Left ventricle myocardium inferior (tissue), 1 donor: ENCODE measurements at regions not wholly inside any gene's neighbourhood (a gene's known extent, or its start where the extent isn't known, plus 50 kb on each side); places are given as distances from the start of the nearest gene placed in this dataset.

Experiments
- DNase-seq: peaks from one replicate; pipeline ENCODE4 v3.0.0-alpha.2; 2020
- H3K27ac ChIP-seq: fragments of 200-600 bp; replicated peaks from 2 replicates; pipeline ENCODE4 v1.8.0; 2021
- H3K27me3 ChIP-seq: fragments of 200-600 bp; 2 replicates; pipeline ENCODE4 v1.8.0; 2021; ENCODE audit warnings: low read depth
- H3K36me3 ChIP-seq: fragments of 200-600 bp; 2 replicates; pipeline ENCODE4 v1.8.0; 2021
- H3K4me1 ChIP-seq: fragments of 200-600 bp; 2 replicates; pipeline ENCODE4 v1.8.0; 2021
- H3K4me3 ChIP-seq: fragments of 200-600 bp; 2 replicates; pipeline ENCODE4 v1.8.0; 2021; ENCODE audit warnings: mild to moderate bottlenecking, moderate library complexity
- H3K9me3 ChIP-seq: fragments of 200-600 bp; replicated peaks from 2 replicates; pipeline ENCODE4 v1.8.0; 2021
- CTCF ChIP-seq: fragments of 200-600 bp; IDR thresholded peaks from 2 replicates; pipeline ENCODE4 v1.8.0; 2021; ENCODE audit warnings: antibody characterized with exemption, mild to moderate bottlenecking, borderline replicate concordance
- intact Hi-C: fragments of 100-400 bp; cut with micrococcal nuclease; formaldehyde crosslinking; loops from one replicate; pipeline ENCODE4 v1.11.0; 2022
- donor health status: DM: no; HTN: yes; CAD: no; lungs with severe emphysema.

GRCh38 chr2:234630801-234631261, 133.9 kb upstream of the ARL4C start:
- H3K4me1 ChIP-seq, result no peaks in the 10 kb centered on the region
- no peak overlapping the region for H3K4me3 ChIP-seq
- peaks cover 60% of the 10 kb centered on the region for H3K27me3 ChIP-seq
- no peak overlapping the region for H3K27ac ChIP-seq
- no peaks in the 10 kb centered on the region for H3K9me3 ChIP-seq
- TF ChIP-seq CTCF, result no peak
- DNase-seq, result no peak
- H3K36me3 ChIP-seq, result no peaks in the 10 kb centered on the region
- intact Hi-C loops, result no loop called here

- intact Hi-C loops, result no loop called here
- Histone ChIP-seq H3K27ac (no peak overlapping the region), H3K36me3 (no peaks in the 10 kb centered on the region), H3K9me3 (no peaks in the 10 kb centered on the region), H3K27me3 (peaks cover 65% of the 10 kb centered on the region), H3K4me3 (no peak overlapping the region), H3K4me1 (no peaks in the 10 kb centered on the region)
- TF ChIP-seq CTCF, result no peak
- DNase-seq, result no peak
Measured at GRCh38 chr2:234629596-234629995, 132.7 kb upstream of the ARL4C start.

DNA sequence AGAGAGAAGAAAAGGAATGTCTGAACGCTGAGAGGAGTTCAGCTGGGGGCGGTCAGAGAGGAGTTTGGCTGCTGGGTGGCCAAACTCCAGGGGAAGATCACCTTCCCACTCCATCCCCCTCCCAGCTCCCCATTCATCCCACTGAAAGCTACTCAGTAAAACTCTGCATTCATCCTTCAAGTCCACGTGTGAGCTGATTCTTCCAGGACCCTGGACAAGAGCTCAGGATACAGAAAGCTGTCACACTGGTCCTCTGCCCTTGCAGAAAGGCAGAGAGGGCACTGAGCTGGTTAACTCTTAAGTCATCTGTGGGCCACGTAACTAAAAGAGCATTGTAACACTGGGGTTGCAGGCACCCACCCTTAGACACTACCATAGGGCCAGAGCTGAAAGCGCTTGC, 132.1 kb upstream of the ARL4C start:
- no peak for DNase-seq
- intact Hi-C loops, result no loop called here
- no peaks in the 10 kb centered on the region for H3K4me1 ChIP-seq
- no peak overlapping the region for H3K4me3 ChIP-seq
- no peak for TF ChIP-seq CTCF
- H3K9me3 ChIP-seq, result no peaks in the 10 kb centered on the region
- H3K27me3 ChIP-seq, result peaks cover 62% of the 10 kb centered on the region
- no peak overlapping the region for H3K27ac ChIP-seq
- H3K36me3 ChIP-seq, result no peaks in the 10 kb centered on the region

GRCh38 chr2:234627308-234627707, 130.4 kb upstream of the ARL4C start:
- H3K4me1 ChIP-seq, result peaks cover 7% of the 10 kb centered on the region
- DNase-seq, result no peak
- H3K27ac ChIP-seq, result no peak overlapping the region
- TF ChIP-seq CTCF, result no peak
- intact Hi-C loops, result no loop called here
- peaks cover 47% of the 10 kb centered on the region for H3K27me3 ChIP-seq
- no peaks in the 10 kb centered on the region for H3K9me3 ChIP-seq
- no peak overlapping the region for H3K4me3 ChIP-seq
- H3K36me3 ChIP-seq, result no peaks in the 10 kb centered on the region

DNA sequence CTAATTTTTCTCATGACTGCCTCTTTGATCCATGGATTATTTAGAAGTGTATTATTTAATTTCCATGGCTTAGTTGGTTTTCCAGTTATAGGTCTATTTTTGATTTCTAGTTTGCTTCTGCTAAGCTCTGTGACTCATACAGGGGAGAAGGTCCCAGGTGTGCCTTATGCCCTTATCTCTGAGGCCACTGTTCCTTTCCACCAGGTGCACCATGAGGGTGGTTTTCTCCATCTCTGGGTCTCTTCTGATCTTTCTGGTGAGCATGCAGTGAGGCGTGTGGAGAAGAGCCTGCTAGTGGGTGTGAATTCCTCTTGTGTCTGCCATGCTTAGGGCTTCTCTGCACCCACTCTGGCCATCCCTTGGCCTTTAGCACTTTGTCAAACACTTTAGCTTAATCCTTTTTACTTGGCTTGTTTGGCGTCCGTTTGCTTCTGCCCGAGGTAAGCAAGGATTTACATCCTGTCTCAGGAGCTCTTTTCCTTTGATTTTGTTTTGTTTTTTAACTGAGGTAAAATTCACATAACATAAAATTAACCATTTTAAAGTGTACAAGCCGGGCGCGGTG, 129.8 kb upstream of the ARL4C start:
- DNase-seq, result no peak
- Histone ChIP-seq H3K27ac (no peak overlapping the region), H3K9me3 (no peaks in the 10 kb centered on the region), H3K4me3 (no peak overlapping the region), H3K27me3 (peaks cover 40% of the 10 kb centered on the region), H3K36me3 (no peaks in the 10 kb centered on the region), H3K4me1 (peaks cover 7% of the 10 kb centered on the region)
- TF ChIP-seq CTCF, result no peak
- intact Hi-C loops, result no loop called here
